ENCODE measurements at regions not wholly inside any gene's neighbourhood (a gene's known extent, or its start where the extent isn't known, plus 50 kb on each side); places are given as distances from the start of the nearest gene placed in this dataset.

DNA sequence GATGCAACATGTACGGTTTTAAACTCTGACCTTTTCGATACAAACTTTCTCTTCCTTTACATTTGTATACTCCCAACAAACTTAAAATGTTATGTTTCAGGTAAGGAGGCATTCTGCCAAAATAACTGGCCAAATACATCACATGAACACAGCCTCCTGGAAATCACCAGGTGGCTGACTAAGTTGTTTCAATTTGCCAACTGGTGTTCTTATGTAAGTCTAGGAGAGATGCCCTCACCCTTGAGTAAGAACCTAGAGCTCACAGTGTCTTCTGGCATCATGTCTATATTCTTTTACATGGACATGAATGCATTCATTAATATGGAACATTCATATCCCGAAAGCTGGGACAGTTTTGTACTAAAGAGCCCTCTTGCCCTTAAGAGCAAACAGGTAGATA is 341.1 kb upstream of the NR2F2 start:
- TF ChIP-seq, protein P1, sequence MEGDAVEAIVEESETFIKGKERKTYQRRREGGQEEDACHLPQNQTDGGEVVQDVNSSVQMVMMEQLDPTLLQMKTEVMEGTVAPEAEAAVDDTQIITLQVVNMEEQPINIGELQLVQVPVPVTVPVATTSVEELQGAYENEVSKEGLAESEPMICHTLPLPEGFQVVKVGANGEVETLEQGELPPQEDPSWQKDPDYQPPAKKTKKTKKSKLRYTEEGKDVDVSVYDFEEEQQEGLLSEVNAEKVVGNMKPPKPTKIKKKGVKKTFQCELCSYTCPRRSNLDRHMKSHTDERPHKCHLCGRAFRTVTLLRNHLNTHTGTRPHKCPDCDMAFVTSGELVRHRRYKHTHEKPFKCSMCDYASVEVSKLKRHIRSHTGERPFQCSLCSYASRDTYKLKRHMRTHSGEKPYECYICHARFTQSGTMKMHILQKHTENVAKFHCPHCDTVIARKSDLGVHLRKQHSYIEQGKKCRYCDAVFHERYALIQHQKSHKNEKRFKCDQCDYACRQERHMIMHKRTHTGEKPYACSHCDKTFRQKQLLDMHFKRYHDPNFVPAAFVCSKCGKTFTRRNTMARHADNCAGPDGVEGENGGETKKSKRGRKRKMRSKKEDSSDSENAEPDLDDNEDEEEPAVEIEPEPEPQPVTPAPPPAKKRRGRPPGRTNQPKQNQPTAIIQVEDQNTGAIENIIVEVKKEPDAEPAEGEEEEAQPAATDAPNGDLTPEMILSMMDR (IDR thresholded peaks at IDR 0.05; ENCODE audit: borderline replicate concordance, extremely low read depth, low read length, poor library complexity, severe bottlenecking), result no peak
- no peak for TF ChIP-seq EZH2 (IDR thresholded peaks at IDR 0.05; ENCODE audit: borderline replicate concordance, low read depth, low read length, severe bottlenecking)
